PFSK-1 (cell line): ENCODE measurements at regions not wholly inside any gene's neighbourhood (a gene's known extent, or its start where the extent isn't known, plus 50 kb on each side); places are given as distances from the start of the nearest gene placed in this dataset.

Experiments
- POLR2AphosphoS5 ChIP-seq: IDR thresholded peaks from 2 replicates; pipeline ENCODE4 v1.6.1; 2012; ENCODE audit warnings: low read depth, mild to moderate bottlenecking, control low read depth, low read length, moderate library complexity
- TAF1 ChIP-seq: IDR thresholded peaks from 2 replicates; pipeline ENCODE4 v1.6.1; 2012; ENCODE audit warnings: low read length, control low read depth, borderline replicate concordance; ENCODE audit not compliant: insufficient read depth
- TF ChIP-seq, protein P1 (sequence below), 2 experiments: IDR thresholded peaks; 2 replicates each; pipeline versions ENCODE4 v1.6.1 to v1.8.0; 2011 to 2012; ENCODE audit warnings: low read depth in 2 of 2, low read length in 2 of 2, control low read depth in 1 of 2, inconsistent platforms in 1 of 2, mild to moderate bottlenecking in 1 of 2, moderate library complexity in 1 of 2; ENCODE audit not compliant: insufficient read depth in 1 of 2

DNA sequence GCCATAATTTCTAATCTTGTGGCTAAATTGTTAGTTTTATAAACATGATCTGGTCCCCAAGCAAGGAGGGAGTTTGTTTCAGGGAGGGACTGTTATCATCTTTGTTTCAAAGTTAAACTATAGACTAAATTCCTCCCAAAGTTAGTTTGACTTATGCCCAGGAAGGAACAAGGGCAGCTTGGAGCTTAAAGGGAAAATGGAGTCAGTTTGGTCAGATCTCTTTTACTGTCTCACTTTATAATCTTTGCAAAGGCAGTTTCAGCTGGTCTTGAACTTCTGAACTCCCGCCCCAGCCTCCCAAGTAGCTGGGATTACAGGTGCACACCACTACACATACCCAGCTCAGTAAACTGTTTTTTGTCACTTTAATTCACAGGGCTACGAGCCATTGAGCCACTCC lies 214.7 kb downstream of the ZNF674 start:
- TF ChIP-seq, protein P1, sequence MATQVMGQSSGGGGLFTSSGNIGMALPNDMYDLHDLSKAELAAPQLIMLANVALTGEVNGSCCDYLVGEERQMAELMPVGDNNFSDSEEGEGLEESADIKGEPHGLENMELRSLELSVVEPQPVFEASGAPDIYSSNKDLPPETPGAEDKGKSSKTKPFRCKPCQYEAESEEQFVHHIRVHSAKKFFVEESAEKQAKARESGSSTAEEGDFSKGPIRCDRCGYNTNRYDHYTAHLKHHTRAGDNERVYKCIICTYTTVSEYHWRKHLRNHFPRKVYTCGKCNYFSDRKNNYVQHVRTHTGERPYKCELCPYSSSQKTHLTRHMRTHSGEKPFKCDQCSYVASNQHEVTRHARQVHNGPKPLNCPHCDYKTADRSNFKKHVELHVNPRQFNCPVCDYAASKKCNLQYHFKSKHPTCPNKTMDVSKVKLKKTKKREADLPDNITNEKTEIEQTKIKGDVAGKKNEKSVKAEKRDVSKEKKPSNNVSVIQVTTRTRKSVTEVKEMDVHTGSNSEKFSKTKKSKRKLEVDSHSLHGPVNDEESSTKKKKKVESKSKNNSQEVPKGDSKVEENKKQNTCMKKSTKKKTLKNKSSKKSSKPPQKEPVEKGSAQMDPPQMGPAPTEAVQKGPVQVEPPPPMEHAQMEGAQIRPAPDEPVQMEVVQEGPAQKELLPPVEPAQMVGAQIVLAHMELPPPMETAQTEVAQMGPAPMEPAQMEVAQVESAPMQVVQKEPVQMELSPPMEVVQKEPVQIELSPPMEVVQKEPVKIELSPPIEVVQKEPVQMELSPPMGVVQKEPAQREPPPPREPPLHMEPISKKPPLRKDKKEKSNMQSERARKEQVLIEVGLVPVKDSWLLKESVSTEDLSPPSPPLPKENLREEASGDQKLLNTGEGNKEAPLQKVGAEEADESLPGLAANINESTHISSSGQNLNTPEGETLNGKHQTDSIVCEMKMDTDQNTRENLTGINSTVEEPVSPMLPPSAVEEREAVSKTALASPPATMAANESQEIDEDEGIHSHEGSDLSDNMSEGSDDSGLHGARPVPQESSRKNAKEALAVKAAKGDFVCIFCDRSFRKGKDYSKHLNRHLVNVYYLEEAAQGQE (IDR thresholded peaks at IDR 0.05; ENCODE audit: insufficient read depth in 1 of 2, low read depth in 2 of 2, low read length in 2 of 2), result no peak
- TF ChIP-seq TAF1, result no peak
- TF ChIP-seq POLR2AphosphoS5, result no peak
